Endothelial cell (in vitro differentiated cells): ENCODE measurements at regions not wholly inside any gene's neighbourhood (a gene's known extent, or its start where the extent isn't known, plus 50 kb on each side); places are given as distances from the start of the nearest gene placed in this dataset.

ENCODE experiments used
- DNase-seq: peaks from one replicate; pipeline ENCODE4 v3.0.0; 2021; ENCODE audit warnings: low spot score
- H3K27ac Mint-ChIP-seq: one replicate; pipeline ENCODE4 v1.8.0; 2021; ENCODE audit warnings: mixed read lengths, inconsistent platforms; ENCODE audit not compliant: unreplicated experiment
- H3K27me3 Mint-ChIP-seq: one replicate; pipeline ENCODE4 v1.8.0; 2021; ENCODE audit warnings: mild to moderate bottlenecking, moderate library complexity, mixed read lengths, inconsistent platforms; ENCODE audit not compliant: unreplicated experiment
- H3K36me3 Mint-ChIP-seq: one replicate; pipeline ENCODE4 v1.8.0; 2021; ENCODE audit warnings: mild to moderate bottlenecking, low read depth, mixed read lengths, inconsistent platforms; ENCODE audit not compliant: unreplicated experiment
- H3K4me1 Mint-ChIP-seq: one replicate; pipeline ENCODE4 v1.8.0; 2021; ENCODE audit warnings: mild to moderate bottlenecking, mixed read lengths, inconsistent platforms; ENCODE audit not compliant: unreplicated experiment
- H3K4me3 Mint-ChIP-seq: one replicate; pipeline ENCODE4 v1.8.0; 2021; ENCODE audit warnings: mild to moderate bottlenecking, mixed read lengths, inconsistent platforms; ENCODE audit not compliant: unreplicated experiment
- H3K9me3 Mint-ChIP-seq: one replicate; pipeline ENCODE4 v1.8.0; 2021; ENCODE audit warnings: mixed read lengths, inconsistent platforms; ENCODE audit not compliant: unreplicated experiment
- TF ChIP-seq, protein P1 (sequence below): fragments of 200-600 bp; sonication (generic); IDR thresholded peaks from one replicate; pipeline ENCODE4 v1.5.0; 2021; ENCODE audit warnings: antibody characterized with exemption; ENCODE audit not compliant: unreplicated experiment

DNA sequence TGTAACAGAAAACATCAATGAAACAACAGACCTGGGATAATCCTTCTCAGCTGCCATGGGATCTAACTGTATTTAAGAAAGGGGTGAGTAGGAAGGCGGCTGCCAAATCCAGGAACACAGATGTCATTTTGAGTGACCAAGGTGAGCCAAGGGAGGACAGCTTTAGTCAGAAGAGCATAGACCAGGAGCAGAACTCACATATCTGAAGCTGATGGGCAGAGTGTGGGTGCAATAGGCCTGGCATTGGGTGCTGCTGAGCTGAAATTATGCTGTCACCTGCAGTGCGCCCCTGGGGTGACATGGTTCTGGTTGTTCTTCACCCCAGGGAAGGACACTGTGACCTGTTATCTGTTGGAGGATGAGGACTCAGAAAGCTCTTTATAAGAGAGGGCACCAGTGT, 88.9 kb upstream of the TOP3B start:
- no peak for DNase-seq
- no peaks in the 10 kb centered on the region for H3K36me3 Mint-ChIP-seq
- H3K27ac Mint-ChIP-seq: no peak overlapping the region
- TF ChIP-seq, protein P1, sequence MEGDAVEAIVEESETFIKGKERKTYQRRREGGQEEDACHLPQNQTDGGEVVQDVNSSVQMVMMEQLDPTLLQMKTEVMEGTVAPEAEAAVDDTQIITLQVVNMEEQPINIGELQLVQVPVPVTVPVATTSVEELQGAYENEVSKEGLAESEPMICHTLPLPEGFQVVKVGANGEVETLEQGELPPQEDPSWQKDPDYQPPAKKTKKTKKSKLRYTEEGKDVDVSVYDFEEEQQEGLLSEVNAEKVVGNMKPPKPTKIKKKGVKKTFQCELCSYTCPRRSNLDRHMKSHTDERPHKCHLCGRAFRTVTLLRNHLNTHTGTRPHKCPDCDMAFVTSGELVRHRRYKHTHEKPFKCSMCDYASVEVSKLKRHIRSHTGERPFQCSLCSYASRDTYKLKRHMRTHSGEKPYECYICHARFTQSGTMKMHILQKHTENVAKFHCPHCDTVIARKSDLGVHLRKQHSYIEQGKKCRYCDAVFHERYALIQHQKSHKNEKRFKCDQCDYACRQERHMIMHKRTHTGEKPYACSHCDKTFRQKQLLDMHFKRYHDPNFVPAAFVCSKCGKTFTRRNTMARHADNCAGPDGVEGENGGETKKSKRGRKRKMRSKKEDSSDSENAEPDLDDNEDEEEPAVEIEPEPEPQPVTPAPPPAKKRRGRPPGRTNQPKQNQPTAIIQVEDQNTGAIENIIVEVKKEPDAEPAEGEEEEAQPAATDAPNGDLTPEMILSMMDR: no peak
- H3K4me1 Mint-ChIP-seq: no peaks in the 10 kb centered on the region
- H3K4me3 Mint-ChIP-seq: no peak overlapping the region
- H3K27me3 Mint-ChIP-seq: peaks cover 7% of the 10 kb centered on the region
- no peaks in the 10 kb centered on the region for H3K9me3 Mint-ChIP-seq

DNA sequence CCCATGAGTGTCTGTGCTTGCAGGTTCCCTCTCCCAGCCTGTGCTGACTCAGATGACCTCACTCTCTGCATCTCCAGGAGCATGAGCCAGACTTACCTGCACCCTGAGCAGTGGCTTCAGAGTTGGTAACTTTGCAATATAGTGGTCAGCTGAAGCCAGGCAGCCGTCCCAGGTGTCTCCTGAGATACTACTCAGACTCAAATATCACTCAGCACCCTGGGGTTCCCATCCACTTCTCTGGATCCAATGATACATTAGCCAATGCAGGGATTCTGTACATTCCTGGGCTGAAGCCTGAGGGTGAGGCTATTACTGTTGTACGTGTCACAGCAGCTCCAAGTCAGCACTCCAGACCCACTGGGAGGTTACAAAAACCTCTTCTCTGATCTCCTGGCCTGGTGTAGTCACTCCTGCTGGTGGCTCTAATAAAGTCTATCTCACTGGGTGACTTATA, 87.8 kb upstream of the TOP3B start:
- Mint-ChIP-seq H3K36me3 (no peaks in the 10 kb centered on the region), H3K9me3 (no peaks in the 10 kb centered on the region), H3K4me1 (no peaks in the 10 kb centered on the region), H3K27me3 (peaks cover 7% of the 10 kb centered on the region), H3K27ac (no peak overlapping the region), H3K4me3 (no peak overlapping the region)
- TF ChIP-seq, protein P1: no peak
- no peak for DNase-seq

DNA sequence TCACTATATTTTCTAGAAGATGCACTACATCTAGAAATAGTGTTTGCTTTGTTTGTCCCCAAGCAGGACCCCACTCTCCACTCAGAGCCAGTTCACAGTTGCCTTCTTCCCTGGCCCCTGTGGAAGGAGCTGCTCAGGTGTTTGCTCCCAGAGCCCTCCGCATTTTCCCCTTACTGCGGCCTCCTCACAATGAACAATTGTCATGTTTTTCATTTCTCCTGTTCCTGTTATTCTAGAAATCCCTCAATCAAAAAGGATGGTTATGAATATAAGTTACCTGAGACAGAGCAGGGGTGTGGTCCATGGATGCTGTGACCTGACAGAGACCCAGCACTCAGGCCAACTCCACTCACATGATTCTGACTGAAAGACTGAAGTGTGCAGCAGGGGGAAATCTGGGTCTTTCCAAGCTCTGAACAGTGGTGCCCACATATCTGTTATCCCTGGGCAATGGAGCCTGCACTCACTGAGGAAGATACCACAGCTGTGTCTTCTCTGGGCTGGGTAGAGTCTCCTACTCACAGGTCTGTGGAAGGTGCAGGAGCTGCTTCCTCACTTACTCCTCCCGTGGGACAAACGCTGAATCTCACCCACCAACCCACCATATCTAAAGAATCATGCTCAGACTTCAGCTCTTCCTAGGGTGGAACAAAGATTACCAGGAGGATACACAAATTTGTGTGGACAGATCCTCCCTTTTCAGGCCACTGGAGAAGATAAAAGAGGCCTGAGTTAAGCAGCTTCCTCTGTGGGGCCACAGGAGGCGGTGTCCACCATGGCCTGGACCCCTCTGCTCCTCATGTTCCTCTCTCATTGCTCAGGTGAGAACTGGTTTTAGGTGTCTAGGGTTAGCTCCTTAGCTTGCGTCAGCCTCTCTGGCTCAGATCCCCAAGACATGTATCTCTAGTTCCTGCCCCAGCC, 87.1 kb upstream of the TOP3B start:
- no peak for DNase-seq
- Mint-ChIP-seq H3K27me3 (peaks cover 5% of the 10 kb centered on the region), H3K4me3 (no peak overlapping the region), H3K36me3 (no peaks in the 10 kb centered on the region), H3K4me1 (no peaks in the 10 kb centered on the region), H3K27ac (no peak overlapping the region), H3K9me3 (no peaks in the 10 kb centered on the region)
- TF ChIP-seq, protein P1: no peak

DNA sequence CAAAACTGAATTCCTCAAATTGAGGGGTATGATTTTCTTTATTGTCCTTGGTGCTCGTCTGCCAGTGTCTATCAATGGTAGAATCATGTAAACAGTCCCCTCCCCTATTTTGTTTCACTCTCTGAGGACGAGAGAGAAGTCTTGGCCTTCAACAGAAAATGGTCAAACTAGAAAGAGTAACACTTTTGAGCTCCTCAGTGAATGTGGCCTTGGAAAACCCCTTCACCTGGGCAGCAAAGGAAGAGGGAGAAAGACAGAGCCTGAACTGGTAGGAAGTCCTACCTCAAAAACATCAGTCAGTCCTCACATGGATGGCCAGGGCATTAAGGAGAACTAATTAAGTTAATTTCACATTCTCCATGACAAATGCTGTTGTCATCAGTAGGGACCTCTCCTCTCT, 86.1 kb upstream of the TOP3B start:
- H3K27ac Mint-ChIP-seq: no peak overlapping the region
- no peak overlapping the region for H3K4me3 Mint-ChIP-seq
- TF ChIP-seq, protein P1: no peak
- peaks cover 4% of the 10 kb centered on the region for H3K27me3 Mint-ChIP-seq
- no peak for DNase-seq
- no peaks in the 10 kb centered on the region for H3K4me1 Mint-ChIP-seq
- no peaks in the 10 kb centered on the region for H3K9me3 Mint-ChIP-seq
- H3K36me3 Mint-ChIP-seq: no peaks in the 10 kb centered on the region

DNA sequence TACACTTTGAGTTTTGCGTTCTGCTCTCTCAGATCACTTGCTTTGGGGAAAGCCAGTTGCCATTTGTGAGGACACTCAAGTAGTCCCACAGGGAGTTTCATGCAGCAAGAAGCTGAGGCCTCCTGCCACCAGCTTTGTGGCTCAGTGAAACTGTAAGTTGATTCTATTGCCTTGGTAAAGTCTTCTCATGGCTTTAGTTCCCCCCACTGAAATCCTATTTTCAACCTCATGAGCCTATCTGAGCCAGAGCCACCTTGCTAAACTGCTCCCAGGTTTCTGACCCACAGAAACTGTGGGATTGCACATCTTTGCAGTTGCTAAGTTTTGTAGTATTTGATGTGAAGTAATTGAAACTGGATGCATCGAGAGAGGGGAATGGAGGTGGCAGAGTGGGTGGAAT, 85.4 kb upstream of the TOP3B start:
- DNase-seq: no peak
- Mint-ChIP-seq H3K4me3 (no peak overlapping the region), H3K27ac (no peak overlapping the region), H3K9me3 (no peaks in the 10 kb centered on the region), H3K4me1 (no peaks in the 10 kb centered on the region), H3K36me3 (no peaks in the 10 kb centered on the region), H3K27me3 (peaks cover 4% of the 10 kb centered on the region)
- TF ChIP-seq, protein P1: no peak
